Prostate gland (tissue), 2 donors: ENCODE measurements at regions not wholly inside any gene's neighbourhood (a gene's known extent, or its start where the extent isn't known, plus 50 kb on each side); places are given as distances from the start of the nearest gene placed in this dataset.

Source experiments
- DNase-seq: peaks from one replicate; pipeline ENCODE4 v3.0.0-alpha.2; 2019; ENCODE audit warnings: low spot score
- H3K27ac ChIP-seq, 2 donors: fragments of 200-600 bp; sonication (generic); 2 replicates each; pipeline ENCODE4 v1.5.1; 2017 to 2019
- H3K27me3 ChIP-seq: fragments of 200-600 bp; sonication (generic); replicated peaks from 2 replicates; pipeline ENCODE4 v1.5.1; 2019; ENCODE audit not compliant: insufficient read depth
- H3K36me3 ChIP-seq, 2 donors: fragments of 200-600 bp; sonication (generic); 1 replicate in 1 of 2; 2 replicates in 1 of 2; pipeline versions ENCODE4 v1.5.1 to v1.8.1; 2017 to 2019
- H3K4me1 ChIP-seq: fragments of 200-600 bp; sonication (generic); replicated peaks from 2 replicates; pipeline ENCODE4 v1.5.1; 2019
- H3K4me3 ChIP-seq, 2 donors: fragments of 200-600 bp; sonication (generic); 2 replicates each; pipeline ENCODE4 v1.5.1; 2017 to 2019
- H3K9me3 ChIP-seq: fragments of 200-600 bp; sonication (generic); 2 replicates; pipeline ENCODE4 v1.5.1; 2017
- CTCF ChIP-seq, 4 experiments: fragments of 200-600 bp in 2 of 4; fragments of 450-650 bp in 2 of 4; sonication (generic) in 2 of 4; IDR thresholded peaks; 1 replicate in 3 of 4; 2 replicates in 1 of 4; pipeline ENCODE4 v1.5.1; 2016 to 2019; ENCODE audit warnings: antibody characterized with exemption in 4 of 4, mild to moderate bottlenecking in 2 of 4, moderate library complexity in 2 of 4
- POLR2A ChIP-seq: fragments of 450-650 bp; IDR thresholded peaks from one replicate; pipeline ENCODE4 v1.6.1; 2016; ENCODE audit warnings: antibody characterized with exemption, mild to moderate bottlenecking
- POLR2AphosphoS5 ChIP-seq: sonication (generic); formaldehyde crosslinking; IDR thresholded peaks from one replicate; pipeline ENCODE4 v1.6.1; 2017; ENCODE audit warnings: antibody characterized with exemption
- WGBS: methylation state at CpG from one replicate; pipeline ENCODE4 v1.1.5; 2018; 5-methylcytosine and 5-hydroxymethylcytosine counted together
- intact Hi-C: fragments of 100-400 bp; cut with DNase I; formaldehyde crosslinking; loops from one replicate; pipeline ENCODE4 v1.14.2; 2022

DNA sequence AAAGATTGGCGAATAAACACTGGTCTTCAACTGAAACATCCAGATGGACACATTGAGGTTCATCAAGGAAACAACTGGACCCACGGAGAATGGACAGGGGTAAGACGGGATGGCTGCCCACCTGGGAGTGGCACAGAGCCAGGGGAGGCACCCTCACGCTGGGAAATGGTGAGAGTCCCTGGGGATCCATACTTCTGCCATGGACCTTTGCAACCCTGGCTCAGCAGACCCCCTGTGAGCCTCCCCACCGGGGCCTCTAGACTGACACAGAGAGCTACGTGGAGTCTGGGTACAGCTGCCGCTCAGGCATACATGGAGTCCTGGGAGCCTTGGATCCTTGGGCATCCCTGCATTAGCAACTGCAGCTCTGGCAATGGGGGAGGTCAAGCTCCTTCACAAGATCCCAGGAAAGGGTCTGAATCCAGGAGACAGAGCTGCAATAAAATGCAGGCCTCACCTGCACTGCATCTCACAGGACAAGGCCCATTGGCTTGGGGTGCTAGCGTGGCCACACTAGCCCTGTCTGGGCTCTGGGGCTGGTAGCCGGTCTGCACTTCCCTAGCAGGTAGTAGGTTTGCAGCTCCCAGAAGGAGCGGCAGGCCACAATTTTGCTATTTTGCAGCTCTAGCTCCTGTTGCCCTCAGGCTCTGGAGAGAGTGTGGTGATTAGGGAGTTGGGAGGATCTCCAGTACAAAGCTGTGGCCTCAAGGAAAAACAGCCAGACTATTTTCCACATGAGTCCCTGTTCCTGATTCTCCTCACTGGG, 496.4 kb upstream of the LRRC4C start:
- no peak for DNase-seq

GRCh38 chr11:41963406-41963805, 504.0 kb upstream of the LRRC4C start:
- Histone ChIP-seq H3K36me3 (no peaks in the 10 kb centered on the region), H3K27me3 (no peaks in the 10 kb centered on the region), H3K4me3 (no peak overlapping the region), H3K9me3 (no peaks in the 10 kb centered on the region), H3K27ac (no peak overlapping the region), H3K4me1 (no peaks in the 10 kb centered on the region)
- intact Hi-C loops: no loop called here
- 19% methylated on average over 1 of the region's 1 CpG for WGBS
- no peak for DNase-seq
- TF ChIP-seq POLR2A (no peak), CTCF (IDR thresholded peaks at IDR 0.05) (no peak), POLR2AphosphoS5 (no peak)

More for the DNA sequence above, 496.4 kb upstream of the LRRC4C start:
- Histone ChIP-seq H3K27ac (no peak overlapping the region), H3K36me3 (no peaks in the 10 kb centered on the region), H3K9me3 (no peaks in the 10 kb centered on the region), H3K27me3 (no peaks in the 10 kb centered on the region), H3K4me3 (no peak overlapping the region), H3K4me1 (no peaks in the 10 kb centered on the region)
- intact Hi-C loops: no loop called here
- TF ChIP-seq POLR2AphosphoS5: no peak
- no peak for TF ChIP-seq CTCF (IDR thresholded peaks at IDR 0.05)
- TF ChIP-seq POLR2A: no peak
- WGBS: 92% methylated on average over 10 of the region's 10 CpGs

DNA sequence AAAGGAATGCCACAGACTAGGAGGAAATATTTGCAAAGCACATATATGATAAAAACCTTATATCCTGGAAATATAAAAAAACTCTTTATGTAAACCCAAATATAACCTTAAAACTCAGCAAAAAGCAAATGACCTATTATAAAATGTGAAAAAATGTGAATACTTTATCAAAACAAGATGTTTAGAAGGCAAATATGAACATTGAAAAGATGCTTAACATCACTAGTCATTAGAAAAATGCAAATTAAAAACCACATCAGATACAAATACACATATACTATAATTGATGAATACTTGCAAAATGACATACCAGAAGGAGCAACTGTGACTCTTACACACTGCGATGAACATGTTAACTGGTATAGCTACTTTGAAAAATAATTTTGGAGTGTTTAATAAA, 511.2 kb upstream of the LRRC4C start:
- intact Hi-C loops: no loop called here
- TF ChIP-seq POLR2A (no peak), CTCF (IDR thresholded peaks at IDR 0.05) (no peak), POLR2AphosphoS5 (no peak)
- DNase-seq: no peak
- Histone ChIP-seq H3K9me3 (no peaks in the 10 kb centered on the region), H3K4me1 (no peaks in the 10 kb centered on the region), H3K27me3 (no peaks in the 10 kb centered on the region), H3K4me3 (no peak overlapping the region), H3K27ac (no peak overlapping the region), H3K36me3 (no peaks in the 10 kb centered on the region)
- WGBS: 95% methylated on average over 1 of the region's 1 CpG

DNA sequence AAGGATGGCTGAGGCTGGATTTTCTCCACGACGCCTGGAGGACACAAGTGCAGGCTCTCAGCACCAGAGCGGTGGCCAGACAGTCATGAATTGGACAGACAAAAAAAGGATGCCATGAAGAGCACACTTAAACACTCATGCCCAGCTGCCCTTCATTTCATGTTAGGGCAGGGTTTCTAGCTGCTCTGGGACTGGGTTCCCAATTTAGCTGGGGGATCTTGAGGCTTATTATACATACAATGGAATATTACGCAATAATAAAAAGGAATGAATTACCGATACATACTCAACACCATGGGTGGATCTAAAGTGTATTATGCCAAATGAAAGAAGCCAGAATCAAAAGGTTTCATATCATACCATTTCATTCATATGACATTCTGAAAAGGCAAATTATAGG, 512.1 kb upstream of the LRRC4C start:
- no peak for DNase-seq
- TF ChIP-seq POLR2A: no peak
- 72% methylated on average over 5 of the region's 5 CpGs for WGBS

DNA sequence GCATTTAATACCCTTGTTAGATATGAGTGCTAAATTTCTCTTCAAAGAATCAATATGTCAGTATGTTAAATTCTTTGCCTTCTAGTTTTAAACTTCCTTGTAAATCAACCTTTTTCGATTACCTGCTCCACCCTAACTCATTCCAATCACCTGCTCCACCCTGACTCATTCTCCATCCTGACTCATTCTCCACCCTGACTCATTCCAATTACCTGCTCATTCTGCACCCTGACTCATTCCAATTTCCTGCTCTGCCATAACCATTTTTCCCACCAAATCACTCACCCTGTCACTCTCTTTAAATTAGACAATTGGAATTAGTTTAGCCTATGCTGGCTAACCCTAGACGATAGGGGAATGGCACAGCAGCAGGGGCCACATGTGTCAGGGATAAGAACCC, 519.5 kb upstream of the LRRC4C start:
- H3K27me3 ChIP-seq: no peaks in the 10 kb centered on the region
- intact Hi-C loops: no loop called here
- WGBS: 90% methylated on average over 2 of the region's 2 CpGs
- no peaks in the 10 kb centered on the region for H3K4me1 ChIP-seq
- no peak overlapping the region for H3K4me3 ChIP-seq
- no peak for DNase-seq
- no peaks in the 10 kb centered on the region for H3K9me3 ChIP-seq
- TF ChIP-seq CTCF (IDR thresholded peaks at IDR 0.05): no peak
- no peak for TF ChIP-seq POLR2A
- TF ChIP-seq POLR2AphosphoS5: no peak
- H3K27ac ChIP-seq: no peak overlapping the region
- no peaks in the 10 kb centered on the region for H3K36me3 ChIP-seq

More for the DNA sequence above, 512.1 kb upstream of the LRRC4C start:
- Histone ChIP-seq H3K4me3 (no peak overlapping the region), H3K4me1 (no peaks in the 10 kb centered on the region), H3K27me3 (no peaks in the 10 kb centered on the region), H3K9me3 (no peaks in the 10 kb centered on the region), H3K36me3 (no peaks in the 10 kb centered on the region), H3K27ac (no peak overlapping the region)
- intact Hi-C loops: no loop called here
